ENCODE measurements at regions not wholly inside any gene's neighbourhood (a gene's known extent, or its start where the extent isn't known, plus 50 kb on each side); places are given as distances from the start of the nearest gene placed in this dataset.

DNA sequence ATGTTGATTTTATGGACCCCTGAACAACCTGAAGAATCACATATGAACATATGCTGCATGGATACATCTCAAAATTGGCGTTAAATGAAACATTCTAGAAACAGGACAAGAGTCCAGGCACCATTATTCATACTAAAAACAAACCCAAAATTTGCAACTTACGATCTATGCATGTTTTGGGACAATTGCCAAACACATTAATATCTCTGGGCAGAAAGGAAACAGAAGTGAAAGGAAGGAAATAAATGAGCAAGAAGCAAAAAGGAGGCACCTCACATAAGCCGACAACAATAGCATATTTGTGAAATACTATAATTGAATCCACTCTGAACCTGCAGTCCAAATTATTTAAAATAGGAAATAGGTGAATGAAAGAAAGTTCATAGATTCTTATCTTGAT lies 1505.3 kb downstream of the AACS start:
- in situ Hi-C loops (cut with MboI), result no loop called here
- no peak for DNase-seq
- Histone ChIP-seq H3K9me3 (ENCODE audit: low read depth) (no peaks in the 10 kb centered on the region), H4K20me1 (ENCODE audit: insufficient read depth) (no peaks in the 10 kb centered on the region), H3K79me2 (ENCODE audit: insufficient read depth) (no peaks in the 10 kb centered on the region), H3K36me3 (ENCODE audit: low read depth) (no peaks in the 10 kb centered on the region), H2AFZ (no peak overlapping the region), H3K4me2 (ENCODE audit: unreplicated experiment) (no peak overlapping the region), H3K9me2 (ENCODE audit: insufficient read depth) (no peaks in the 10 kb centered on the region), H3K27ac (no peak overlapping the region), H3K4me3 (no peak overlapping the region), H3K27me3 (replicated peaks; ENCODE audit: insufficient read depth) (no peaks in the 10 kb centered on the region), H3K9ac (no peak overlapping the region), H3F3A (ENCODE audit: insufficient read depth) (no peaks in the 10 kb centered on the region), H3K4me1 (ENCODE audit: insufficient read depth) (no peaks in the 10 kb centered on the region)
- TF ChIP-seq EZH2 (IDR thresholded peaks at IDR 0.05; ENCODE audit: insufficient read depth, poor library complexity, severe bottlenecking), result no peak
- no peak for TF ChIP-seq EZH2phosphoT487 (IDR thresholded peaks at IDR 0.05; ENCODE audit: insufficient read depth, low read depth)
- 13 to 17% methylated on average over 3 of the region's 3 CpGs for WGBS, 2 experiments (ENCODE audit: low coverage in 1 of 2, low lambda C conversion rate in 2 of 2, missing lambda C conversion rate in 2 of 2)

DNA sequence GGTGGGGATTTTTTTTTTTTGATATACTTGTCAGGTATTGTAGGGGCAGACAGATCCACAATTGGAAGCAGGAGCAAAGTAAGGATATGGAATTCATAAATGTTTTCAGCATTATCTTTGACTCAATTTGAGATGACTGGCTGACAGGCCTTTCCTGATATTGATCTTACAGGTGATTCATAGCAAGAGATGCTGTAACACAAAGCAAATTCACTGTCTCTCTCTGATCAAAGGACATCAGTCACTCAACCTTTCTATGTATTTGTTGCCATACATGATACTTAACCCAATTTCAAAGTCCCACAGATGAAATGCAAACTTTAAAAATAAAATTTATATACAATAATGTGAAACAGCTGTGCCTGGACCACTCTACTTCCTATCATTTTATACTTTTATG lies 1506.9 kb downstream of the AACS start:
- Histone ChIP-seq H3K9me2 (ENCODE audit: insufficient read depth) (no peaks in the 10 kb centered on the region), H3K4me3 (no peak overlapping the region), H3K4me2 (ENCODE audit: unreplicated experiment) (no peak overlapping the region), H3K4me1 (ENCODE audit: insufficient read depth) (no peaks in the 10 kb centered on the region), H3K36me3 (ENCODE audit: low read depth) (no peaks in the 10 kb centered on the region), H3F3A (ENCODE audit: insufficient read depth) (no peaks in the 10 kb centered on the region), H3K9me3 (ENCODE audit: low read depth) (no peaks in the 10 kb centered on the region), H3K27ac (no peak overlapping the region), H3K9ac (no peak overlapping the region), H4K20me1 (ENCODE audit: insufficient read depth) (no peaks in the 10 kb centered on the region), H3K27me3 (replicated peaks; ENCODE audit: insufficient read depth) (no peaks in the 10 kb centered on the region), H3K79me2 (ENCODE audit: insufficient read depth) (no peaks in the 10 kb centered on the region), H2AFZ (no peak overlapping the region)
- in situ Hi-C loops (cut with MboI), result no loop called here
- no peak for DNase-seq
- no peak for TF ChIP-seq EZH2phosphoT487 (IDR thresholded peaks at IDR 0.05; ENCODE audit: insufficient read depth, low read depth)
- no peak for TF ChIP-seq EZH2 (IDR thresholded peaks at IDR 0.05; ENCODE audit: insufficient read depth, poor library complexity, severe bottlenecking)

DNA sequence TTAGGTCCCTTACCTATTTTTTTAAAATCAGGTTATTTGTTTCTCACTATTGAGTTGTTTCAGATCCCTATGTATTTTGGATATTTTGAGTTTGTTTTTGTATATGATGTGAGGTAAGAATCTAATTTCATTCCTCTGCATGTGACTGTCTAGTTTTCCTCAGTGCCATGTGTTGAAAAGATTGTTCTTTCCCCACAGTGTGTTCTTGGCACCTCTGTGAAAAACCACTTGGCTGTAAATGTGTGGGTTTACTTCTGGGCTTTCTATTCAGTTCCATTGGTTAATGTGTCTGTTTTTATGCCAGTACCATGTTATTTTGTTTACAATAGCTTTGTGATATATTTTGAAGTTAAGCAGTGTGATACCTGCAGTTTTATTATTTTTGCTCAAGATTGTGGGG lies 1516.4 kb downstream of the AACS start:
- in situ Hi-C loops (cut with MboI), result no loop called here
- TF ChIP-seq EZH2phosphoT487 (IDR thresholded peaks at IDR 0.05; ENCODE audit: insufficient read depth, low read depth) (no peak), EZH2 (IDR thresholded peaks at IDR 0.05; ENCODE audit: insufficient read depth, poor library complexity, severe bottlenecking) (no peak)

DNA sequence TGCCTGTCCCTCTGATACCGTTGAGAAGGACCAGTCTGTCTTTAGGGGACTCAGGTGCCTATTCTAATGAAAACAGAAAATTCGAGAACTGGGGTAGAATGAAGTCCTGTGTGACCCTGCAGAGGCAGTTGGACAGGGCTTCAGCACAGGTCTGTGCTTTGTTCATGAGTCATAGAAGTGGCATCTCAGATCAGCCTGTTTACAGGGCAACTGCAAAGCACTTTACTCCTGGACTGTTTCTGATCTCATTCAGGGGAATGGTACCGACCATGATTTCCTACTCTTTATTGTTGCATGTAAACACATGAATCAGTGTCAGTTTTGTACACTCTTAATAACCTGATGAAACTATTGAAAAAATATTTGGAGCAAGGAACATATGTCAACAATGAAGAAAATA lies 1517.0 kb downstream of the AACS start:
- H3K9ac ChIP-seq, result no peak overlapping the region
- H3K9me3 ChIP-seq (ENCODE audit: low read depth), result no peaks in the 10 kb centered on the region
- H3F3A ChIP-seq (ENCODE audit: insufficient read depth), result no peaks in the 10 kb centered on the region
- H3K79me2 ChIP-seq (ENCODE audit: insufficient read depth), result no peaks in the 10 kb centered on the region
- in situ Hi-C loops (cut with MboI), result no loop called here
- no peaks in the 10 kb centered on the region for H4K20me1 ChIP-seq (ENCODE audit: insufficient read depth)
- H3K4me1 ChIP-seq (ENCODE audit: insufficient read depth), result no peaks in the 10 kb centered on the region
- no peak for DNase-seq
- 9 to 16% methylated on average over 3 of the region's 3 CpGs for WGBS, 2 experiments (ENCODE audit: low coverage in 1 of 2, low lambda C conversion rate in 2 of 2, missing lambda C conversion rate in 2 of 2)
- H3K4me2 ChIP-seq (ENCODE audit: unreplicated experiment), result no peak overlapping the region
- no peak overlapping the region for H3K27ac ChIP-seq
- TF ChIP-seq EZH2 (IDR thresholded peaks at IDR 0.05; ENCODE audit: insufficient read depth, poor library complexity, severe bottlenecking), result no peak
- TF ChIP-seq EZH2phosphoT487 (IDR thresholded peaks at IDR 0.05; ENCODE audit: insufficient read depth, low read depth), result no peak
- no peaks in the 10 kb centered on the region for H3K27me3 ChIP-seq (replicated peaks; ENCODE audit: insufficient read depth)
- H2AFZ ChIP-seq, result no peak overlapping the region
- H3K36me3 ChIP-seq (ENCODE audit: low read depth), result no peaks in the 10 kb centered on the region
- H3K9me2 ChIP-seq (ENCODE audit: insufficient read depth), result no peaks in the 10 kb centered on the region
- no peak overlapping the region for H3K4me3 ChIP-seq

More for the DNA sequence above, 1516.4 kb downstream of the AACS start:
- Histone ChIP-seq H3K4me3 (no peak overlapping the region), H3K9me3 (ENCODE audit: low read depth) (no peaks in the 10 kb centered on the region), H3K79me2 (ENCODE audit: insufficient read depth) (no peaks in the 10 kb centered on the region), H3K36me3 (ENCODE audit: low read depth) (no peaks in the 10 kb centered on the region), H2AFZ (no peak overlapping the region), H3K9me2 (ENCODE audit: insufficient read depth) (no peaks in the 10 kb centered on the region), H3K4me1 (ENCODE audit: insufficient read depth) (no peaks in the 10 kb centered on the region), H3K9ac (no peak overlapping the region), H3K27me3 (replicated peaks; ENCODE audit: insufficient read depth) (no peaks in the 10 kb centered on the region), H3K4me2 (ENCODE audit: unreplicated experiment) (no peak overlapping the region), H4K20me1 (ENCODE audit: insufficient read depth) (no peaks in the 10 kb centered on the region), H3F3A (ENCODE audit: insufficient read depth) (no peaks in the 10 kb centered on the region), H3K27ac (no peak overlapping the region)
- no peak for DNase-seq

DNA sequence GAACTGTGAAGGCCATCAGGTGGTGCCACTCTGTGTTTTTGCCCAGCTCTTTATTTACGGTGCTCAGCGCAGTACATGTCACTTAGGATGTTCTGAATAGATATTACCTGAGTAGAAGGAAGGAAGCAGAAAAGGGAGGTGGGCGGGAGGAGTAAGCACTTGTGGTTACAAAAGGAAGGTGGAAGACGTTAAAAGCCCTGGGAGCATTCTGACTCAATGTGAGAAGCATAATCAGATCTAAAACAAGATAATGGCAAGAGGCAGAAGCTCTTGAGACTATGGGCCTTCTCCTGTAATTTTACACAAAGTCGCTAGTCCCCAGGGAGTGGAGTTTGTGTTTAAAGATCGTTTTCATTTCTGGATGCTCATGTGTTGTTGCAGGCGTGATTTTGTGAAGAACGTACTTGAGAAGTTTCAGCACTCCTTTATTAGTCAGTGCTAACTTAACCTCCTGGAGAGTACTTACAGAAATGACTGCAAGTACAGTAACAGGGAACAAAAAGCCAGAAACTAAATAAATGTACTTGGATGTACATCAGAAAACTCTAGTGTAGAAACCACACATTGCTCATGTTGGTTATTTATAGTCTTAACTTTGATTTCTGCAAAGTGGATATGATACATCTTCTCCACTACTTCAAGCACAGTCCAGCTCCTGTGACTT lies 1523.5 kb downstream of the AACS start:
- no peaks in the 10 kb centered on the region for H4K20me1 ChIP-seq (ENCODE audit: insufficient read depth)
- TF ChIP-seq EZH2 (IDR thresholded peaks at IDR 0.05; ENCODE audit: insufficient read depth, poor library complexity, severe bottlenecking) (no peak), EZH2phosphoT487 (IDR thresholded peaks at IDR 0.05; ENCODE audit: insufficient read depth, low read depth) (no peak)
- no peak overlapping the region for H3K9ac ChIP-seq
- H3K36me3 ChIP-seq (ENCODE audit: low read depth), result no peaks in the 10 kb centered on the region
- H3K4me1 ChIP-seq (ENCODE audit: insufficient read depth), result no peaks in the 10 kb centered on the region
- no peaks in the 10 kb centered on the region for H3K9me3 ChIP-seq (ENCODE audit: low read depth)
- no peaks in the 10 kb centered on the region for H3K27me3 ChIP-seq (replicated peaks; ENCODE audit: insufficient read depth)
- H3K4me2 ChIP-seq (ENCODE audit: unreplicated experiment), result no peak overlapping the region
- no peaks in the 10 kb centered on the region for H3K79me2 ChIP-seq (ENCODE audit: insufficient read depth)
- H3F3A ChIP-seq (ENCODE audit: insufficient read depth), result no peaks in the 10 kb centered on the region
- no peak overlapping the region for H3K4me3 ChIP-seq
- no peaks in the 10 kb centered on the region for H3K9me2 ChIP-seq (ENCODE audit: insufficient read depth)
- WGBS, 2 experiments (ENCODE audit: low coverage in 1 of 2, low lambda C conversion rate in 2 of 2, missing lambda C conversion rate in 2 of 2), result 14 to 17% methylated on average over 8 of the region's 8 CpGs
- in situ Hi-C loops (cut with MboI), result no loop called here
- H3K27ac ChIP-seq, result no peak overlapping the region
- no peak for DNase-seq
- H2AFZ ChIP-seq, result no peak overlapping the region

All from GM23248 (cell line).